ENCODE measurements at regions not wholly inside any gene's neighbourhood (a gene's known extent, or its start where the extent isn't known, plus 50 kb on each side); places are given as distances from the start of the nearest gene placed in this dataset.

DNA sequence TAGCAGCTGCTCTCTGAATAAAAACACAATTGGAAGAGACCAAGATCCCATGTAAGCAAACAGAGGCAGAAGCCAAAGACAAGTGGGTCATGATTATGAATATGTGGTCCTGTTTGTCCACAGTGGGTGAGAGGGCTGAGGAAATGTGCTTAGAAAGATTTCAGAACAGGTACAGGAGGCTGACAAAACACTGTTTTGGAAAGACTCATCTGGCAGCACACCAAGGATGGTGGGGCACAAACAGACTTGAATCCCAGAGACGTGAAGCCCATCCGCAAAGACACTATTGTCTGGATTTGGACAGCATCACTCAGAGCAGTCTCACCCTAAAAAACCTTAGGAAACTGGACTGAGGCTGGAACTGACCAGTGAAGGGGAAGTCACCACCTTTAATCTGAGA is 85.0 kb downstream of the ADRB2 start:
- TF ChIP-seq, protein P1, sequence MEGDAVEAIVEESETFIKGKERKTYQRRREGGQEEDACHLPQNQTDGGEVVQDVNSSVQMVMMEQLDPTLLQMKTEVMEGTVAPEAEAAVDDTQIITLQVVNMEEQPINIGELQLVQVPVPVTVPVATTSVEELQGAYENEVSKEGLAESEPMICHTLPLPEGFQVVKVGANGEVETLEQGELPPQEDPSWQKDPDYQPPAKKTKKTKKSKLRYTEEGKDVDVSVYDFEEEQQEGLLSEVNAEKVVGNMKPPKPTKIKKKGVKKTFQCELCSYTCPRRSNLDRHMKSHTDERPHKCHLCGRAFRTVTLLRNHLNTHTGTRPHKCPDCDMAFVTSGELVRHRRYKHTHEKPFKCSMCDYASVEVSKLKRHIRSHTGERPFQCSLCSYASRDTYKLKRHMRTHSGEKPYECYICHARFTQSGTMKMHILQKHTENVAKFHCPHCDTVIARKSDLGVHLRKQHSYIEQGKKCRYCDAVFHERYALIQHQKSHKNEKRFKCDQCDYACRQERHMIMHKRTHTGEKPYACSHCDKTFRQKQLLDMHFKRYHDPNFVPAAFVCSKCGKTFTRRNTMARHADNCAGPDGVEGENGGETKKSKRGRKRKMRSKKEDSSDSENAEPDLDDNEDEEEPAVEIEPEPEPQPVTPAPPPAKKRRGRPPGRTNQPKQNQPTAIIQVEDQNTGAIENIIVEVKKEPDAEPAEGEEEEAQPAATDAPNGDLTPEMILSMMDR (IDR thresholded peaks at IDR 0.05) = no peak
- TF ChIP-seq POLR2A (IDR thresholded peaks at IDR 0.05) = no peak
